IPS DF 4.7 (cell line): ENCODE measurements at regions not wholly inside any gene's neighbourhood (a gene's known extent, or its start where the extent isn't known, plus 50 kb on each side); places are given as distances from the start of the nearest gene placed in this dataset.
A peak's percentile ranks its signal among the peaks of the same experiment; 100 is the strongest.

Source experiments
- DNase-seq: peaks from one replicate; pipeline ENCODE4 v3.0.0-alpha.2; 2013; ENCODE audit warnings: low spot score; ENCODE audit errors: extremely low read depth

GRCh38 chr2:139836769-139837168, 1056.6 kb upstream of the NXPH2 start:
- DNase-seq = no peak

- DNase-seq = no peak
Measured at GRCh38 chr2:139835101-139835500, 1054.9 kb upstream of the NXPH2 start.

- no peak for DNase-seq
Measured at GRCh38 chr2:139828011-139828410, 1047.8 kb upstream of the NXPH2 start.

GRCh38 chr2:139825726-139826125, 1045.5 kb upstream of the NXPH2 start:
- no peak for DNase-seq

GRCh38 chr2:139819273-139819796, 1039.1 kb upstream of the NXPH2 start:
- DNase-seq = no peak

GRCh38 chr2:139814458-139814857, 1034.3 kb upstream of the NXPH2 start:
- no peak for DNase-seq

- no peak for DNase-seq
Measured at GRCh38 chr2:139813340-139813739, 1033.2 kb upstream of the NXPH2 start.

GRCh38 chr2:139805441-139805840, 1025.3 kb upstream of the NXPH2 start:
- DNase-seq = no peak

GRCh38 chr2:139798391-139798790, 1018.2 kb upstream of the NXPH2 start:
- no peak for DNase-seq

GRCh38 chr2:139790807-139791752, 1010.9 kb upstream of the NXPH2 start:
- DNase-seq = peak; percentile 5

- no peak for DNase-seq
Measured at GRCh38 chr2:139790136-139790535, 1009.9 kb upstream of the NXPH2 start.

- DNase-seq = no peak
Measured at GRCh38 chr2:139778732-139779131, 998.5 kb upstream of the NXPH2 start.

GRCh38 chr2:139773720-139774277, 993.6 kb upstream of the NXPH2 start:
- DNase-seq = no peak

GRCh38 chr2:139769633-139770032, 989.4 kb upstream of the NXPH2 start:
- no peak for DNase-seq

GRCh38 chr2:139763705-139764104, 983.5 kb upstream of the NXPH2 start:
- no peak for DNase-seq

GRCh38 chr2:139759000-139759505, 978.9 kb upstream of the NXPH2 start:
- no peak for DNase-seq

- no peak for DNase-seq
Measured at GRCh38 chr2:139746901-139747300, 966.7 kb upstream of the NXPH2 start.

GRCh38 chr2:139744273-139744672, 964.1 kb upstream of the NXPH2 start:
- no peak for DNase-seq

- no peak for DNase-seq
Measured at GRCh38 chr2:139742216-139743172, 962.3 kb upstream of the NXPH2 start.

GRCh38 chr2:139737659-139738058, 957.5 kb upstream of the NXPH2 start:
- DNase-seq = no peak

- no peak for DNase-seq
Measured at GRCh38 chr2:139730197-139730596, 950.0 kb upstream of the NXPH2 start.
